OCI-LY1 (cell line): ENCODE measurements at regions not wholly inside any gene's neighbourhood (a gene's known extent, or its start where the extent isn't known, plus 50 kb on each side); places are given as distances from the start of the nearest gene placed in this dataset.

Experiments used
- CTCF ChIP-seq: fragments of 200-600 bp; sonication (generic), shearing (Covaris generic); IDR thresholded peaks from 2 replicates; pipeline ENCODE4 v1.5.1; 2017; ENCODE audit warnings: mild to moderate bottlenecking, antibody characterized with exemption, low read length, moderate library complexity, mixed read lengths
- EZH2 ChIP-seq: fragments of 200-600 bp; sonication (generic), shearing (Covaris generic); IDR thresholded peaks from 2 replicates; pipeline ENCODE4 v1.8.0; 2017; ENCODE audit warnings: borderline replicate concordance, mixed run types, mild to moderate bottlenecking, antibody characterized with exemption, low read length, moderate library complexity, mixed read lengths

- TF ChIP-seq EZH2 (no peak), CTCF (no peak)
Measured at GRCh38 chr12:46965137-46965536, 114.3 kb upstream of the PCED1B start.
